Body of pancreas (tissue), 4 donors: ENCODE measurements at regions not wholly inside any gene's neighbourhood (a gene's known extent, or its start where the extent isn't known, plus 50 kb on each side); places are given as distances from the start of the nearest gene placed in this dataset.

Source experiments
- POLR2A ChIP-seq, 3 donors: fragments of 450-650 bp; IDR thresholded peaks; one replicate each; pipeline ENCODE4 v1.6.1; 2016; ENCODE audit warnings: antibody characterized with exemption in 3 of 3, mild to moderate bottlenecking in 2 of 3
- TF ChIP-seq, protein P1 (sequence below), 7 experiments: fragments of 450-650 bp in 4 of 7; fragments of 200-600 bp in 3 of 7; sonication (generic) in 3 of 7; IDR thresholded peaks; one replicate each; pipeline ENCODE4 v1.5.1; 2016 to 2019; ENCODE audit warnings: antibody characterized with exemption in 7 of 7

DNA sequence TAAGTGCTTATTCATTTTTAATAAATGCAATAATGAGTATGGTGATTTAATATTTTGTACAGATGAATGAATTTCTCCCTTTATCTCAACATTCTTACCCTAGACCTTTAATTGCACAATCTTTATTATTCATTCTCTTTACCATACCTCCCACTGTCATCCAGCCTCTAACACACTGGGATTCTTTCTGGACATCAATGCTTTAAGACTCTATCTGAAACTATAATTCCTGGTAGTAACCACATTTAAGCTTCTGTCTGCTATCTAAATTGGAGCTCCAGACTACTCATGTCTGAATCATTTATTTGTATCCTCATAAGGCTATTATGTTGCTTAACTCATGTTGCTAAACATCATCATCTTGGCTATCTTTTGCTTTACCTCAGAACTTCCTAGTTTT lies 270.2 kb downstream of the ALG10B start:
- TF ChIP-seq, protein P1, sequence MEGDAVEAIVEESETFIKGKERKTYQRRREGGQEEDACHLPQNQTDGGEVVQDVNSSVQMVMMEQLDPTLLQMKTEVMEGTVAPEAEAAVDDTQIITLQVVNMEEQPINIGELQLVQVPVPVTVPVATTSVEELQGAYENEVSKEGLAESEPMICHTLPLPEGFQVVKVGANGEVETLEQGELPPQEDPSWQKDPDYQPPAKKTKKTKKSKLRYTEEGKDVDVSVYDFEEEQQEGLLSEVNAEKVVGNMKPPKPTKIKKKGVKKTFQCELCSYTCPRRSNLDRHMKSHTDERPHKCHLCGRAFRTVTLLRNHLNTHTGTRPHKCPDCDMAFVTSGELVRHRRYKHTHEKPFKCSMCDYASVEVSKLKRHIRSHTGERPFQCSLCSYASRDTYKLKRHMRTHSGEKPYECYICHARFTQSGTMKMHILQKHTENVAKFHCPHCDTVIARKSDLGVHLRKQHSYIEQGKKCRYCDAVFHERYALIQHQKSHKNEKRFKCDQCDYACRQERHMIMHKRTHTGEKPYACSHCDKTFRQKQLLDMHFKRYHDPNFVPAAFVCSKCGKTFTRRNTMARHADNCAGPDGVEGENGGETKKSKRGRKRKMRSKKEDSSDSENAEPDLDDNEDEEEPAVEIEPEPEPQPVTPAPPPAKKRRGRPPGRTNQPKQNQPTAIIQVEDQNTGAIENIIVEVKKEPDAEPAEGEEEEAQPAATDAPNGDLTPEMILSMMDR (IDR thresholded peaks at IDR 0.05): no peak
- TF ChIP-seq POLR2A (IDR thresholded peaks at IDR 0.05): no peak
